HG03571 (cell line): ENCODE measurements at regions not wholly inside any gene's neighbourhood (a gene's known extent, or its start where the extent isn't known, plus 50 kb on each side); places are given as distances from the start of the nearest gene placed in this dataset.

ENCODE experiments used
- ATAC-seq: cut with Tn5 transposase; IDR thresholded peaks from one replicate; pipeline ENCODE4 v1.9.1; 2021; ENCODE audit not compliant: unreplicated experiment

- ATAC-seq = no peak
These were observed 93.5 kb downstream of the C1orf94 start for GRCh38 chr1:34270181-34270580.

- ATAC-seq = no peak
These were observed 95.4 kb downstream of the C1orf94 start for GRCh38 chr1:34272152-34272551.

- ATAC-seq = no peak
These were observed 98.4 kb downstream of the C1orf94 start for GRCh38 chr1:34275150-34275549.

- ATAC-seq = no peak
These were observed 99.9 kb downstream of the C1orf94 start for GRCh38 chr1:34276606-34277005.

GRCh38 chr1:34277150-34277549 lies 100.4 kb downstream of the C1orf94 start:
- ATAC-seq = no peak

- no peak for ATAC-seq
These were observed 101.5 kb downstream of the C1orf94 start for GRCh38 chr1:34278211-34278610.

GRCh38 chr1:34279971-34280370 lies 103.3 kb downstream of the C1orf94 start:
- ATAC-seq = no peak

GRCh38 chr1:34280509-34280908 lies 103.8 kb downstream of the C1orf94 start:
- no peak for ATAC-seq

GRCh38 chr1:34283142-34283541 lies 106.4 kb downstream of the C1orf94 start:
- no peak for ATAC-seq

GRCh38 chr1:34286511-34286910 lies 109.8 kb downstream of the C1orf94 start:
- ATAC-seq = no peak

- no peak for ATAC-seq
These were observed 114.1 kb downstream of the C1orf94 start for GRCh38 chr1:34290831-34291230.

GRCh38 chr1:34292472-34292871 lies 115.8 kb downstream of the C1orf94 start:
- no peak for ATAC-seq

GRCh38 chr1:34296059-34296458 lies 119.4 kb downstream of the C1orf94 start:
- ATAC-seq = no peak

- ATAC-seq = no peak
These were observed 126.1 kb downstream of the C1orf94 start for GRCh38 chr1:34302798-34303197.

- no peak for ATAC-seq
These were observed 126.5 kb downstream of the C1orf94 start for GRCh38 chr1:34303218-34303617.

GRCh38 chr1:34306568-34306967 lies 129.9 kb downstream of the C1orf94 start:
- no peak for ATAC-seq

GRCh38 chr1:34312359-34312758 lies 135.7 kb downstream of the C1orf94 start:
- no peak for ATAC-seq

- ATAC-seq = no peak
These were observed 139.3 kb downstream of the C1orf94 start for GRCh38 chr1:34315974-34316373.

- no peak for ATAC-seq
These were observed 140.1 kb downstream of the C1orf94 start for GRCh38 chr1:34316773-34317172.

GRCh38 chr1:34319218-34319617 lies 142.5 kb downstream of the C1orf94 start:
- no peak for ATAC-seq

GRCh38 chr1:34320053-34320669 lies 143.5 kb downstream of the C1orf94 start:
- no peak for ATAC-seq

GRCh38 chr1:34322969-34323368 lies 146.3 kb downstream of the C1orf94 start:
- no peak for ATAC-seq

GRCh38 chr1:34324879-34325440 lies 148.3 kb downstream of the C1orf94 start:
- no peak for ATAC-seq
